HepG2 (cell line): ENCODE measurements at regions not wholly inside any gene's neighbourhood (a gene's known extent, or its start where the extent isn't known, plus 50 kb on each side); places are given as distances from the start of the nearest gene placed in this dataset.

Source experiments
- ATAC-seq: fragments of 200-7000 bp; cut with Tn5 transposase; 3 replicates; pipeline ENCODE4 v1.9.1; 2020; ENCODE audit warnings: mild to moderate bottlenecking, moderate library complexity
- BruUV-seq: library from RNA; stranded (reverse); fragments of 400-500 nt; replicated peaks from 2 replicates; lab custom pipeline; 2021; lab: Mats Ljungman, UMichigan
- CTCF ChIA-PET: fragments of 300-600 bp; formaldehyde crosslinking; extraction: SDS; loops from one replicate; lab custom pipeline; 2021; ENCODE audit warnings: low total read pairs, inconsistent platforms, low intra/inter-chr PET ratio; lab: Yijun Ruan, JAX
- POLR2A ChIA-PET: fragments of 350-600 bp; sonication (Branson Sonifier 250); formaldehyde crosslinking; loops from one replicate; lab custom pipeline; 2020; ENCODE audit warnings: antibody characterized with exemption, inconsistent platforms; lab: Yijun Ruan, JAX
- DNase-seq: peaks from one replicate; pipeline ENCODE4 v3.0.0-alpha.2; 2015; ENCODE audit warnings: low spot score
- FAIRE-seq: peaks from 3 replicates; lab custom pipeline; 2011; peaks lifted over from hg19 to GRCh38; lab: Jason Lieb, UNC
- H2AFZ ChIP-seq: one replicate; pipeline ENCODE4 v1.6.1; 2011; ENCODE audit warnings: low read length, inconsistent platforms
- H3K27ac ChIP-seq: fragments of 300-600 bp; 3 replicates; pipeline ENCODE4 v1.8.0; 2011; ENCODE audit warnings: mixed run types, mild to moderate bottlenecking, mixed read lengths, low read length, inconsistent platforms; ENCODE audit not compliant: insufficient read depth; ENCODE audit errors: extremely low read length
- H3K27me3 ChIP-seq, 2 experiments: fragments of 200-600 bp in 1 of 2; 2 replicates in 1 of 2; 3 replicates in 1 of 2; pipeline versions ENCODE4 v1.6.0 to v1.8.0; 2011; ENCODE audit warnings: low read length in 2 of 2, mild to moderate bottlenecking in 2 of 2, moderate library complexity in 2 of 2, inconsistent platforms in 1 of 2; ENCODE audit not compliant: insufficient read depth in 2 of 2, control insufficient read depth in 1 of 2
- H3K36me3 ChIP-seq, 2 experiments: fragments of 200-600 bp in 1 of 2; replicated peaks in 1 of 2; 2 replicates in 1 of 2; 3 replicates in 1 of 2; pipeline versions ENCODE4 v1.5.1 to v1.8.0; 2011; ENCODE audit warnings: low read length in 2 of 2, inconsistent platforms in 1 of 2; ENCODE audit not compliant: insufficient read depth in 2 of 2, control insufficient read depth in 1 of 2
- H3K4me1 ChIP-seq: 2 replicates; pipeline ENCODE4 v1.5.1; 2012; ENCODE audit warnings: low read length, inconsistent platforms; ENCODE audit not compliant: insufficient read depth
- H3K4me2 ChIP-seq: 2 replicates; pipeline ENCODE4 v1.6.0; 2011; ENCODE audit warnings: low read depth, low read length, inconsistent platforms
- H3K4me3 ChIP-seq, 3 experiments: fragments of 200-600 bp in 1 of 3; sonication (generic), shearing (Covaris generic) in 1 of 3; replicated peaks in 1 of 3; 2 replicates each; pipeline ENCODE4 v1.5.1; 2011 to 2016; ENCODE audit warnings: low read length in 3 of 3, inconsistent platforms in 2 of 3, low read depth in 2 of 3, mild to moderate bottlenecking in 2 of 3, control low read depth in 1 of 3, mixed read lengths in 1 of 3; ENCODE audit not compliant: insufficient read depth in 1 of 3
- H3K79me2 ChIP-seq: one replicate; pipeline ENCODE4 v1.6.1; 2011; ENCODE audit warnings: low read length, inconsistent platforms; ENCODE audit not compliant: insufficient read depth
- H3K9ac ChIP-seq: 2 replicates; pipeline ENCODE4 v1.6.0; 2011; ENCODE audit warnings: mild to moderate bottlenecking, low read depth, low read length, inconsistent platforms; ENCODE audit not compliant: insufficient read depth
- H3K9me3 ChIP-seq: 2 replicates; pipeline ENCODE4 v1.5.1; 2012; ENCODE audit warnings: mild to moderate bottlenecking, low read length
- H4K20me1 ChIP-seq: 2 replicates; pipeline ENCODE4 v1.6.0; 2011; ENCODE audit warnings: inconsistent platforms, mild to moderate bottlenecking, low read length, moderate library complexity; ENCODE audit not compliant: insufficient read depth
- WGBS: methylation state at CpG from one replicate; pipeline ENCODE4 v1.1.6; 2017; ENCODE audit warnings: low lambda C conversion rate; 5-methylcytosine and 5-hydroxymethylcytosine counted together
- in situ Hi-C: cut with HindIII; loops from 2 replicates; pipeline ENCODE4 v1.10.0; 2017; ENCODE audit warnings: low pct_unique_long_range_greater_than_20kb; ENCODE audit not compliant: extremely low pct_ligation_motif_present
- intact Hi-C: fragments of 100-400 bp; cut with micrococcal nuclease; formaldehyde crosslinking; loops from one replicate; pipeline ENCODE4 v1.10.0; 2022; ENCODE audit not compliant: unreplicated experiment
- TF ChIP-seq, protein P1 (sequence below): sonication (generic); formaldehyde crosslinking; IDR thresholded peaks from 2 replicates; pipeline ENCODE4 v1.5.1; 2020; ENCODE audit warnings: missing genetic modification reagents, mild to moderate bottlenecking, borderline replicate concordance
- TF ChIP-seq, protein P2 (sequence below), 2 experiments: sonication (generic) in 1 of 2; formaldehyde crosslinking in 1 of 2; IDR thresholded peaks; 2 replicates each; pipeline versions ENCODE4 v1.6.1 to v1.9.0; 2014 to 2022; ENCODE audit warnings: antibody characterized with exemption in 1 of 2, borderline replicate concordance in 1 of 2, inconsistent platforms in 1 of 2, low read depth in 1 of 2, missing genetic modification reagents in 1 of 2

DNA sequence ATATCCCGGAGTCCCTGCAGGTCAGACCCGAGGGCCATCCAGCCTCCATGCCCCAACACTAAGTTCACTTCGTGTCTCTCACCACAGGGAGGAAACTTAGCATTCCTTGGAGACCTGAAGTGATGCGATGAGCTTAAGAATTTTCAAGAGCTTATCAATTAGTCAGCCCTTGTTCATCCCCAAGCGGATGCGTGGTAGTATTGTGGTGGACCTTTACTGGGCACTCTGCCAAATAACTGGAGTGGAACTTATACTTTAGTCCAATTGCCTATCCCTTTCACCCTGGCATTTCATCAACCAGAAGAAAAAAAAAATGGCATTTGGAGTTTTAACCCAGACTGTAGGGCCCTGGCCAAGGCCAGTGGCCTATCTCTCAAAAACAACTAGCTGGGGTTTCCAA, 137.1 kb downstream of the RELL1 start:
- Histone ChIP-seq H3K4me3 (no peak overlapping the region), H3K4me1 (no peaks in the 10 kb centered on the region), H3K9ac (no peak overlapping the region), H3K9me3 (peaks cover 5% of the 10 kb centered on the region), H4K20me1 (no peaks in the 10 kb centered on the region), H3K4me2 (no peak overlapping the region), H3K27ac (no peak overlapping the region), H3K27me3 (no peaks in the 10 kb centered on the region), H3K36me3 (no peaks in the 10 kb centered on the region), H3K79me2 (no peaks in the 10 kb centered on the region), H2AFZ (no peak overlapping the region)
- WGBS, result 71% methylated on average over 5 of the region's 6 CpGs
- ATAC-seq, result no peak
- FAIRE-seq, result no peak
- intact Hi-C loops (no loop called here), in situ Hi-C loops (no loop called here)
- ChIA-PET CTCF (no interaction called here), POLR2A (no interaction called here)
- no TSS peak for BruUV-seq
- TF ChIP-seq, protein P1, sequence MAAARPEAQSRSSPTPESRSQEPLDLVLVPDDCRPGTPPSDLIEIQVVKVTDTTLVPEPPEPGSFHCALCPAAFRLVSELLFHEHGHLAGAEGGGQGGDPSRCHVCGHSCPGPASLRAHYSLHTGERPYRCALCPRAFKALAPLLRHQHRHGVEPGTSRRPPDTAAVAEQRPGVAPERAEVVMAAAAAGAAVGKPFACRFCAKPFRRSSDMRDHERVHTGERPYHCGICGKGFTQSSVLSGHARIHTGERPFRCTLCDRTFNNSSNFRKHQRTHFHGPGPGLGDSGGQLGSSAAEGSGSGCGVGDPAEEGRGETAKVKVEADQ (CRISPR knock-in tag), result no peak
- TF ChIP-seq, protein P2, sequence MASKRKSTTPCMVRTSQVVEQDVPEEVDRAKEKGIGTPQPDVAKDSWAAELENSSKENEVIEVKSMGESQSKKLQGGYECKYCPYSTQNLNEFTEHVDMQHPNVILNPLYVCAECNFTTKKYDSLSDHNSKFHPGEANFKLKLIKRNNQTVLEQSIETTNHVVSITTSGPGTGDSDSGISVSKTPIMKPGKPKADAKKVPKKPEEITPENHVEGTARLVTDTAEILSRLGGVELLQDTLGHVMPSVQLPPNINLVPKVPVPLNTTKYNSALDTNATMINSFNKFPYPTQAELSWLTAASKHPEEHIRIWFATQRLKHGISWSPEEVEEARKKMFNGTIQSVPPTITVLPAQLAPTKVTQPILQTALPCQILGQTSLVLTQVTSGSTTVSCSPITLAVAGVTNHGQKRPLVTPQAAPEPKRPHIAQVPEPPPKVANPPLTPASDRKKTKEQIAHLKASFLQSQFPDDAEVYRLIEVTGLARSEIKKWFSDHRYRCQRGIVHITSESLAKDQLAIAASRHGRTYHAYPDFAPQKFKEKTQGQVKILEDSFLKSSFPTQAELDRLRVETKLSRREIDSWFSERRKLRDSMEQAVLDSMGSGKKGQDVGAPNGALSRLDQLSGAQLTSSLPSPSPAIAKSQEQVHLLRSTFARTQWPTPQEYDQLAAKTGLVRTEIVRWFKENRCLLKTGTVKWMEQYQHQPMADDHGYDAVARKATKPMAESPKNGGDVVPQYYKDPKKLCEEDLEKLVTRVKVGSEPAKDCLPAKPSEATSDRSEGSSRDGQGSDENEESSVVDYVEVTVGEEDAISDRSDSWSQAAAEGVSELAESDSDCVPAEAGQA (IDR thresholded peaks at IDR 0.05; ENCODE audit: low read depth), result no peak
- TF ChIP-seq, protein P2 (CRISPR knock-in tag; IDR thresholded peaks at IDR 0.05; ENCODE audit: borderline replicate concordance), result no peak
- no peak for DNase-seq
